NB4 (cell line): ENCODE measurements at regions not wholly inside any gene's neighbourhood (a gene's known extent, or its start where the extent isn't known, plus 50 kb on each side); places are given as distances from the start of the nearest gene placed in this dataset.

Experiments
- MYC ChIP-seq: IDR thresholded peaks from 2 replicates; pipeline ENCODE4 v1.6.1; 2011; ENCODE audit warnings: low read depth, low read length
- POLR2A ChIP-seq: IDR thresholded peaks from 2 replicates; pipeline ENCODE4 v1.6.1; 2011; ENCODE audit warnings: mild to moderate bottlenecking; ENCODE audit not compliant: insufficient read length; ENCODE audit errors: extremely low read depth
- TF ChIP-seq, protein P1 (sequence below): IDR thresholded peaks from one replicate; pipeline ENCODE4 v1.5.1; 2012; ENCODE audit warnings: low read depth, low read length
- TF ChIP-seq, protein P2 (sequence below): IDR thresholded peaks from 2 replicates; pipeline ENCODE4 v1.6.1; 2011; ENCODE audit warnings: low read depth, low read length

DNA sequence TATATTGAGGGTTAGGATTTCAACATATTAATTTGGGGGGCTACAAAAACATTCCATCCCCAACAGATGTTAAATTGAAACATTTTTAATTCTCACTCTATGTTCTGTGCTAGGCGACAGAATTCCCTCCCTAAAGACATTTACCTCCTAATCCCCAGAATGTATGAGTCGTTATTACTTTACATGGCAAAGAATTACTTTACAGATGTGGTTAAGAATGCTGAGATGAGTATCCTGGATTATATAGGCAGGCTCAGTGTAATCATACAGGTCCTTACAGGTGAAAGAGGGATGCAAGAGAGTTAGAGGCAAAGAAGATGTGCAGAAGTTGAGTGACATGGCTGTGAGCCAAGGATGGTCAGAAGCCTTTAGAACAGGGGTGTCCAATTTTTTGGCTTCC lies 974.1 kb upstream of the ACVR2A start:
- TF ChIP-seq POLR2A (no peak), MYC (no peak)
- TF ChIP-seq, protein P1, sequence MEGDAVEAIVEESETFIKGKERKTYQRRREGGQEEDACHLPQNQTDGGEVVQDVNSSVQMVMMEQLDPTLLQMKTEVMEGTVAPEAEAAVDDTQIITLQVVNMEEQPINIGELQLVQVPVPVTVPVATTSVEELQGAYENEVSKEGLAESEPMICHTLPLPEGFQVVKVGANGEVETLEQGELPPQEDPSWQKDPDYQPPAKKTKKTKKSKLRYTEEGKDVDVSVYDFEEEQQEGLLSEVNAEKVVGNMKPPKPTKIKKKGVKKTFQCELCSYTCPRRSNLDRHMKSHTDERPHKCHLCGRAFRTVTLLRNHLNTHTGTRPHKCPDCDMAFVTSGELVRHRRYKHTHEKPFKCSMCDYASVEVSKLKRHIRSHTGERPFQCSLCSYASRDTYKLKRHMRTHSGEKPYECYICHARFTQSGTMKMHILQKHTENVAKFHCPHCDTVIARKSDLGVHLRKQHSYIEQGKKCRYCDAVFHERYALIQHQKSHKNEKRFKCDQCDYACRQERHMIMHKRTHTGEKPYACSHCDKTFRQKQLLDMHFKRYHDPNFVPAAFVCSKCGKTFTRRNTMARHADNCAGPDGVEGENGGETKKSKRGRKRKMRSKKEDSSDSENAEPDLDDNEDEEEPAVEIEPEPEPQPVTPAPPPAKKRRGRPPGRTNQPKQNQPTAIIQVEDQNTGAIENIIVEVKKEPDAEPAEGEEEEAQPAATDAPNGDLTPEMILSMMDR: no peak
- TF ChIP-seq, protein P2, sequence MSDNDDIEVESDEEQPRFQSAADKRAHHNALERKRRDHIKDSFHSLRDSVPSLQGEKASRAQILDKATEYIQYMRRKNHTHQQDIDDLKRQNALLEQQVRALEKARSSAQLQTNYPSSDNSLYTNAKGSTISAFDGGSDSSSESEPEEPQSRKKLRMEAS: no peak
